Hepatocyte (in vitro differentiated cells): ENCODE measurements at regions not wholly inside any gene's neighbourhood (a gene's known extent, or its start where the extent isn't known, plus 50 kb on each side); places are given as distances from the start of the nearest gene placed in this dataset.

Experiments
- DNase-seq: peaks from one replicate; pipeline ENCODE4 v3.0.0-alpha.2; 2016; ENCODE audit warnings: low spot score
- H2AFZ ChIP-seq: fragments of 200-600 bp; sonication (generic); 2 replicates; pipeline ENCODE4 v1.6.0; 2016; ENCODE audit warnings: antibody characterized with exemption, mild to moderate bottlenecking
- H3K27ac ChIP-seq: fragments of 200-600 bp; sonication (generic); 2 replicates; pipeline ENCODE4 v1.5.1; 2016; ENCODE audit warnings: mild to moderate bottlenecking
- H3K27me3 ChIP-seq: fragments of 200-600 bp; sonication (generic); 2 replicates; pipeline ENCODE4 v1.6.1; 2016
- H3K36me3 ChIP-seq: fragments of 200-600 bp; sonication (generic); replicated peaks from 2 replicates; pipeline ENCODE4 v1.5.1; 2016; ENCODE audit warnings: low read depth; ENCODE audit not compliant: insufficient read depth
- H3K4me1 ChIP-seq: fragments of 200-600 bp; sonication (generic); 2 replicates; pipeline ENCODE4 v1.5.1; 2016; ENCODE audit warnings: mild to moderate bottlenecking, moderate library complexity; ENCODE audit not compliant: insufficient read depth
- H3K4me2 ChIP-seq: fragments of 200-600 bp; sonication (generic); 2 replicates; pipeline ENCODE4 v1.6.0; 2016
- H3K4me3 ChIP-seq: fragments of 200-600 bp; sonication (generic); 2 replicates; pipeline ENCODE4 v1.5.1; 2016; ENCODE audit warnings: mild to moderate bottlenecking
- H3K79me2 ChIP-seq: fragments of 200-600 bp; sonication (generic); 2 replicates; pipeline ENCODE4 v1.6.0; 2017; ENCODE audit warnings: mild to moderate bottlenecking
- H3K9me2 ChIP-seq: fragments of 200-600 bp; sonication (generic); replicated peaks from 2 replicates; pipeline ENCODE4 v1.6.0; 2017; ENCODE audit warnings: mild to moderate bottlenecking; ENCODE audit not compliant: insufficient read depth
- H3K9me3 ChIP-seq: fragments of 200-600 bp; sonication (generic); 2 replicates; pipeline ENCODE4 v1.5.1; 2016; ENCODE audit warnings: low read depth, mild to moderate bottlenecking
- H4K20me1 ChIP-seq: fragments of 200-600 bp; sonication (generic); 2 replicates; pipeline ENCODE4 v1.6.0; 2016; ENCODE audit warnings: mild to moderate bottlenecking; ENCODE audit not compliant: insufficient read depth, poor library complexity, severe bottlenecking
- EZH2 ChIP-seq: fragments of 200-600 bp; sonication (generic); IDR thresholded peaks from 2 replicates; pipeline ENCODE4 v1.6.1; 2016; ENCODE audit warnings: antibody characterized with exemption, mild to moderate bottlenecking, borderline replicate concordance
- EZH2phosphoT487 ChIP-seq: fragments of 200-600 bp; sonication (generic); IDR thresholded peaks from one replicate; pipeline ENCODE4 v1.6.1; 2018; ENCODE audit warnings: antibody characterized with exemption, mild to moderate bottlenecking, low read depth, moderate library complexity; ENCODE audit not compliant: unreplicated experiment, severe bottlenecking
- WGBS: methylation state at CpG from one replicate; pipeline ENCODE4 v1.1.6; 2016; ENCODE audit warnings: low lambda C conversion rate; ENCODE audit errors: missing lambda C conversion rate; 5-methylcytosine and 5-hydroxymethylcytosine counted together
- TF ChIP-seq, protein P1 (sequence below): fragments of 200-600 bp; sonication (generic); IDR thresholded peaks from 2 replicates; pipeline ENCODE4 v1.5.1; 2016; ENCODE audit warnings: antibody characterized with exemption, mild to moderate bottlenecking; ENCODE audit not compliant: poor library complexity

DNA sequence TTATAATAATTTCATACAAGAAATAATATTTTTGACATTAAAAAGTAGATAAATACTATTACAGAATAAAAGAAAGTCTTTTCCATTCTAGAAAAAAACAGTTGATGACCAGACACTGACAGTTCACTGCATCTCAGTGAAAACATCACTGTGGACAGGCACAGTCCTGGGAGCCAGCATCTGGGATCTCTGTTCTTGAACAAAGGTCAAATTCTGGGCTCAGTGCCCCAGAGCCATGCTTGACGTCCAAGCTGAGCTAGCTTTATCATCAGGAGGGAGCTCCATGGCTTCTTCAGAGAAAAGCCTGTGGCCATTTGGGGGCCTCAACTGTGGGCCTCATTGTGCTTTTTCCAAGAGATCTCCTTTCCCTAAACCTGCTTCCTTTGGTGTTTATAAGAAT, 86.1 kb upstream of the SRD5A2 start:
- Histone ChIP-seq H3K36me3 (no peaks in the 10 kb centered on the region), H4K20me1 (no peaks in the 10 kb centered on the region), H3K27me3 (no peaks in the 10 kb centered on the region), H3K79me2 (no peaks in the 10 kb centered on the region), H3K27ac (no peak overlapping the region), H3K4me3 (no peak overlapping the region), H3K9me2 (no peaks in the 10 kb centered on the region), H2AFZ (no peak overlapping the region), H3K9me3 (no peaks in the 10 kb centered on the region), H3K4me2 (no peak overlapping the region), H3K4me1 (no peaks in the 10 kb centered on the region)
- TF ChIP-seq EZH2phosphoT487, result no peak
- no peak for TF ChIP-seq EZH2
- WGBS, result 78% methylated on average over 1 of the region's 1 CpG
- DNase-seq, result no peak

DNA sequence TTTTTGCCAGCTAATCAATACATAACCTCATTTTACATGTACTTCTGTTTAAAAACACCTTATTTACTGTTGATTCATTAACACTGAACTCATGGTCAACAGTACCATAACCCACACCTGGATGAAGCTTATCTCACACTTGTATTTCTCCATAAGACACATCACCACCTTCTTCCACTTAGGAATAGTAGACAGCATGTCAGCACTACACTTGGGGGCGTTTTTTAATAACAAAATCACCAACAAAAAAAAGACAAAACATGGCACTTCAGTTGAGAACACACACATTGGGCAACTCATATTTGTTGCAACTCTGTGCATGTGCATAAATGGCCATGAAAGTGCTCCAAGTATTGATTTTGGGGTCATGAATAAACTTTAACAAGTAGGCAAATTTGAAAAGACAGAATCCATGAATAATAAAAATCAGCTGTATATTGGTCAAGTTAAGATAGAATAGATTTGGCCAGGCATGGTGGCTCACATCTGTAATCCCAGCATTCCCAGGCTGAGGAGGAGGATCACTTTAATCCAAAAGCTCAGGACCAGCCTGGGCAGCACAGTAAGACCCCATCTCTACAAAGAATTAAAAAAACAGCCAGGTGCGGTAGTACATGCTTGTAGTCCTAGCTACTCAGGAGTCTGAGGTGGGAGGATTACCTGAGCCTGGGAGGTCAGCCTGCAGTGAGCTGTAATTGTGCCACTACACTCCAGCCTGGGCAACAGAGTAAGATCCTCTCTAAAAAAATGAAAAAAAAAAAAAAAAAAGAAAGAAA, 84.4 kb upstream of the SRD5A2 start:
- 71% methylated on average over 2 of the region's 2 CpGs for WGBS
- H3K4me1 ChIP-seq, result no peaks in the 10 kb centered on the region
- no peaks in the 10 kb centered on the region for H3K27me3 ChIP-seq
- no peaks in the 10 kb centered on the region for H3K9me3 ChIP-seq
- no peaks in the 10 kb centered on the region for H3K9me2 ChIP-seq
- H3K36me3 ChIP-seq, result no peaks in the 10 kb centered on the region
- no peak overlapping the region for H3K4me3 ChIP-seq
- no peak for TF ChIP-seq EZH2phosphoT487
- no peak for TF ChIP-seq EZH2
- TF ChIP-seq, protein P1, sequence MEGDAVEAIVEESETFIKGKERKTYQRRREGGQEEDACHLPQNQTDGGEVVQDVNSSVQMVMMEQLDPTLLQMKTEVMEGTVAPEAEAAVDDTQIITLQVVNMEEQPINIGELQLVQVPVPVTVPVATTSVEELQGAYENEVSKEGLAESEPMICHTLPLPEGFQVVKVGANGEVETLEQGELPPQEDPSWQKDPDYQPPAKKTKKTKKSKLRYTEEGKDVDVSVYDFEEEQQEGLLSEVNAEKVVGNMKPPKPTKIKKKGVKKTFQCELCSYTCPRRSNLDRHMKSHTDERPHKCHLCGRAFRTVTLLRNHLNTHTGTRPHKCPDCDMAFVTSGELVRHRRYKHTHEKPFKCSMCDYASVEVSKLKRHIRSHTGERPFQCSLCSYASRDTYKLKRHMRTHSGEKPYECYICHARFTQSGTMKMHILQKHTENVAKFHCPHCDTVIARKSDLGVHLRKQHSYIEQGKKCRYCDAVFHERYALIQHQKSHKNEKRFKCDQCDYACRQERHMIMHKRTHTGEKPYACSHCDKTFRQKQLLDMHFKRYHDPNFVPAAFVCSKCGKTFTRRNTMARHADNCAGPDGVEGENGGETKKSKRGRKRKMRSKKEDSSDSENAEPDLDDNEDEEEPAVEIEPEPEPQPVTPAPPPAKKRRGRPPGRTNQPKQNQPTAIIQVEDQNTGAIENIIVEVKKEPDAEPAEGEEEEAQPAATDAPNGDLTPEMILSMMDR, result no peak
- no peak for DNase-seq
- no peak overlapping the region for H3K4me2 ChIP-seq
- H3K79me2 ChIP-seq, result no peaks in the 10 kb centered on the region
- H4K20me1 ChIP-seq, result no peaks in the 10 kb centered on the region
- H2AFZ ChIP-seq, result no peak overlapping the region
- H3K27ac ChIP-seq, result no peak overlapping the region

- Histone ChIP-seq H4K20me1 (no peaks in the 10 kb centered on the region), H3K9me2 (no peaks in the 10 kb centered on the region), H2AFZ (no peak overlapping the region), H3K9me3 (no peaks in the 10 kb centered on the region), H3K4me1 (no peaks in the 10 kb centered on the region), H3K4me3 (no peak overlapping the region), H3K79me2 (no peaks in the 10 kb centered on the region), H3K27ac (no peak overlapping the region), H3K4me2 (no peak overlapping the region), H3K36me3 (no peaks in the 10 kb centered on the region), H3K27me3 (no peaks in the 10 kb centered on the region)
- 72% methylated on average over 2 of the region's 2 CpGs for WGBS
- no peak for DNase-seq
- TF ChIP-seq, protein P1, result no peak
- no peak for TF ChIP-seq EZH2
- TF ChIP-seq EZH2phosphoT487, result no peak
These were observed 80.1 kb upstream of the SRD5A2 start for GRCh38 chr2:31660812-31661335.

GRCh38 chr2:31660165-31660564, 79.4 kb upstream of the SRD5A2 start:
- H3K27me3 ChIP-seq, result no peaks in the 10 kb centered on the region
- H4K20me1 ChIP-seq, result no peaks in the 10 kb centered on the region
- H3K27ac ChIP-seq, result no peak overlapping the region
- no peaks in the 10 kb centered on the region for H3K9me3 ChIP-seq
- 90% methylated on average over 2 of the region's 2 CpGs for WGBS
- no peak overlapping the region for H2AFZ ChIP-seq
- DNase-seq, result no peak
- H3K79me2 ChIP-seq, result no peaks in the 10 kb centered on the region
- H3K4me1 ChIP-seq, result no peaks in the 10 kb centered on the region
- no peak overlapping the region for H3K4me2 ChIP-seq
- H3K4me3 ChIP-seq, result no peak overlapping the region
- no peak for TF ChIP-seq EZH2
- TF ChIP-seq, protein P1, result no peak
- TF ChIP-seq EZH2phosphoT487, result no peak
- no peaks in the 10 kb centered on the region for H3K9me2 ChIP-seq
- no peaks in the 10 kb centered on the region for H3K36me3 ChIP-seq
